ENCODE measurements at regions not wholly inside any gene's neighbourhood (a gene's known extent, or its start where the extent isn't known, plus 50 kb on each side); places are given as distances from the start of the nearest gene placed in this dataset.

GRCh38 chr16:50979806-50980620 lies 171.1 kb downstream of the SALL1 start:
- CTCF ChIA-PET = no interaction called here
- H3K4me2 ChIP-seq (ENCODE audit: low read depth, low read length) = no peak overlapping the region
- H3K79me1 ChIP-seq (ENCODE audit: low read depth in 1 of 2, low read length in 2 of 2) = no peaks in the 10 kb centered on the region
- H3K27ac ChIP-seq (ENCODE audit: insufficient read depth, low read length) = no peak overlapping the region
- POLR2A ChIA-PET (ENCODE audit: unreplicated experiment) = no interaction called here
- H2AK5ac ChIP-seq (ENCODE audit: low read depth, low read length) = no peak overlapping the region
- no peak overlapping the region for H2BK20ac ChIP-seq (ENCODE audit: low read depth, low read length)
- no peaks in the 10 kb centered on the region for H3K4me1 ChIP-seq (ENCODE audit: control insufficient read depth, insufficient read depth, low read length)
- no peak overlapping the region for H3K18ac ChIP-seq (ENCODE audit: low read depth, low read length)
- H4K20me1 ChIP-seq (ENCODE audit: insufficient read depth, low read length) = no peaks in the 10 kb centered on the region
- no peak overlapping the region for H3K56ac ChIP-seq (ENCODE audit: extremely low read depth, insufficient read depth, low read length)
- H3K27me3 ChIP-seq (ENCODE audit: control insufficient read depth, insufficient read depth, low read length) = no peaks in the 10 kb centered on the region
- H3K14ac ChIP-seq (replicated peaks; ENCODE audit: low read depth, low read length) = no peak overlapping the region
- H2AFZ ChIP-seq (replicated peaks; ENCODE audit: low read length, poor library complexity) = no peak overlapping the region
- no peak for TF ChIP-seq MAFK (IDR thresholded peaks at IDR 0.05; ENCODE audit: low read depth, low read length)
- no peak for TF ChIP-seq MAZ (IDR thresholded peaks at IDR 0.05; ENCODE audit: borderline replicate concordance, low read depth, low read length)
- TF ChIP-seq ELK1 (IDR thresholded peaks at IDR 0.05; ENCODE audit: borderline replicate concordance, low read depth, low read length) = no peak
- TF ChIP-seq RCOR1 (IDR thresholded peaks at IDR 0.05; ENCODE audit: insufficient replicate concordance, low read length) = no peak
- no peak for TF ChIP-seq RAD21 (IDR thresholded peaks at IDR 0.05; ENCODE audit: low read length)
- TF ChIP-seq MXI1 (IDR thresholded peaks at IDR 0.05; ENCODE audit: borderline replicate concordance, low read depth, low read length) = no peak
- TF ChIP-seq POLR2A (IDR thresholded peaks at IDR 0.05; ENCODE audit: low read depth, low read length) = no peak
- TF ChIP-seq FOS (IDR thresholded peaks at IDR 0.05; ENCODE audit: low read depth, low read length) = no peak
- TF ChIP-seq BHLHE40 (IDR thresholded peaks at IDR 0.05; ENCODE audit: low read depth, low read length) = no peak
- no peak for TF ChIP-seq NFE2L2 (IDR thresholded peaks at IDR 0.05; ENCODE audit: low read depth, low read length)
- no peak for TF ChIP-seq CEBPB (IDR thresholded peaks at IDR 0.05; ENCODE audit: low read depth, low read length)
- TF ChIP-seq SMC3 (IDR thresholded peaks at IDR 0.05; ENCODE audit: low read depth, low read length) = no peak
- no peak for TF ChIP-seq USF2 (IDR thresholded peaks at IDR 0.05; ENCODE audit: low read depth, low read length)
- no peak for TF ChIP-seq CTCF (conservative IDR thresholded peaks at IDR 0.05; ENCODE audit: low read depth, low read length)
- TF ChIP-seq RFX5 (IDR thresholded peaks at IDR 0.05; ENCODE audit: low read depth, low read length) = no peak
- TF ChIP-seq CHD1 (IDR thresholded peaks at IDR 0.05; ENCODE audit: low read depth, low read length) = no peak
- no peak overlapping the region for H4K8ac ChIP-seq (ENCODE audit: low read depth in 2 of 2, low read length in 2 of 2)
- BruUV-seq (replicated peaks) = no TSS peak
- H2BK120ac ChIP-seq (ENCODE audit: low read depth, low read length) = no peak overlapping the region
- DNase-seq (no peak), ATAC-seq (ENCODE audit: low read depth) (no peak)
- no peak overlapping the region for H2AK9ac ChIP-seq (replicated peaks; ENCODE audit: low read depth, low read length, poor library complexity)
- no peak overlapping the region for H2BK5ac ChIP-seq (ENCODE audit: low read depth, low read length, poor library complexity, severe bottlenecking)
- H3K36me3 ChIP-seq (ENCODE audit: control insufficient read depth, insufficient read depth, low read length) = no peaks in the 10 kb centered on the region
- H3K4me3 ChIP-seq (ENCODE audit: insufficient read depth, low read depth, low read length) = no peak overlapping the region
- no peaks in the 10 kb centered on the region for H3K9me3 ChIP-seq (ENCODE audit: control insufficient read depth, insufficient read depth, low read length)
- H3K4ac ChIP-seq (ENCODE audit: low read depth, low read length) = no peak overlapping the region
- no peak overlapping the region for H3K23ac ChIP-seq (ENCODE audit: low read depth, low read length)
- no peak overlapping the region for H4K91ac ChIP-seq (ENCODE audit: insufficient read depth, low read depth, low read length)
- no peak overlapping the region for H4K5ac ChIP-seq (ENCODE audit: low read depth, low read length)
- dilution Hi-C loops (cut with HindIII; ENCODE audit: low sequenced_read_pairs, unreplicated experiment) (no loop called here), intact Hi-C loops (cut with micrococcal nuclease) (no loop called here), in situ Hi-C loops (cut with MboI; ENCODE audit: low sequenced_read_pairs) (no loop called here)
- no peak overlapping the region for H3K9ac ChIP-seq (ENCODE audit: low read depth, low read length)
- H2BK15ac ChIP-seq (ENCODE audit: low read depth, low read length) = no peak overlapping the region
- WGBS, 2 experiments (ENCODE audit: extremely low coverage in 2 of 2, insufficient read length in 1 of 2) = 83% methylated on average over 1 of the region's 9 CpGs; no CpG with 5 or more reads in 1 of the 2 experiments
- H3K9me1 ChIP-seq (ENCODE audit: insufficient read depth, low read length) = no peaks in the 10 kb centered on the region

All from IMR-90 (cell line).